ENCODE measurements at regions not wholly inside any gene's neighbourhood (a gene's known extent, or its start where the extent isn't known, plus 50 kb on each side); places are given as distances from the start of the nearest gene placed in this dataset.
A peak's percentile ranks its signal among the peaks of the same experiment; 100 is the strongest.

DNA sequence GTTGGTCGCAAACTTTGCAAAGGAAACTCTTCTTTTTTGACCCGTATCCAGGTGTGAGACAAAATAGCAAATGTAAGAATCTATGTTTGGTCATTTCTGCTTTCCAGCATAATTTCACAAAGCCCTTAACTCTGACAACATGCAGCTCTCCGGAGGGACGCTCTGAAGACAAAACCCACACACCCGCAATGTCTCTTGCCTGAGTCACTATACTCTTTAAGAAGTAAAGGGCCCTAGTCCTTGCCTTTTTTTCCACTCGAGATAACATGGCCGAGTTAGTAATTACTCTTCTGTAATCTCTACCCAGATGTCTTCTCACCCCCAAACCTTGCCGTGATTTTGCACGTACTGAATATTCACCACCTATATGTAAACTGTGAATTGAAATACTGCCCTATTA lies 115.7 kb upstream of the ADAMTS9 start:
- Histone ChIP-seq H3K4me3 (no peak overlapping the region), H3K9me2 (ENCODE audit: insufficient read depth) (peaks cover 9% of the 10 kb centered on the region; the same call in 1 of the 2 replicates), H3K36me3 (ENCODE audit: insufficient read depth) (no peaks in the 10 kb centered on the region), H3K27ac (ENCODE audit: low read depth) (no peak overlapping the region), H3F3A (replicated peaks; ENCODE audit: low read depth) (no peaks in the 10 kb centered on the region), H4K20me1 (replicated peaks; ENCODE audit: insufficient read depth) (no peaks in the 10 kb centered on the region), H3K4me1 (ENCODE audit: insufficient read depth) (no peaks in the 10 kb centered on the region), H2AFZ (peak overlapping the region; percentile 47; the same call in 1 of the 2 replicates), H3K79me2 (replicated peaks; ENCODE audit: insufficient read depth) (no peaks in the 10 kb centered on the region), H3K27me3 (ENCODE audit: insufficient read depth) (no peaks in the 10 kb centered on the region), H3K4me2 (no peak overlapping the region)
- Mint-ChIP-seq H3K27me3 (ENCODE audit: insufficient read depth, low read depth, poor library complexity) (no peaks in the 10 kb centered on the region), H3K27ac (no peak overlapping the region), H3K36me3 (ENCODE audit: low read depth) (no peaks in the 10 kb centered on the region), H3K4me1 (0 out of 3 replicates have a peak, but pooled peaks cover 3% of the 10 kb centered on the region), H3K9me3 (no peaks in the 10 kb centered on the region), H3K4me3 (no peak overlapping the region)
- DNase-seq (ENCODE audit: low spot score) (no peak), ATAC-seq (no peak)
- TF ChIP-seq, protein P1, sequence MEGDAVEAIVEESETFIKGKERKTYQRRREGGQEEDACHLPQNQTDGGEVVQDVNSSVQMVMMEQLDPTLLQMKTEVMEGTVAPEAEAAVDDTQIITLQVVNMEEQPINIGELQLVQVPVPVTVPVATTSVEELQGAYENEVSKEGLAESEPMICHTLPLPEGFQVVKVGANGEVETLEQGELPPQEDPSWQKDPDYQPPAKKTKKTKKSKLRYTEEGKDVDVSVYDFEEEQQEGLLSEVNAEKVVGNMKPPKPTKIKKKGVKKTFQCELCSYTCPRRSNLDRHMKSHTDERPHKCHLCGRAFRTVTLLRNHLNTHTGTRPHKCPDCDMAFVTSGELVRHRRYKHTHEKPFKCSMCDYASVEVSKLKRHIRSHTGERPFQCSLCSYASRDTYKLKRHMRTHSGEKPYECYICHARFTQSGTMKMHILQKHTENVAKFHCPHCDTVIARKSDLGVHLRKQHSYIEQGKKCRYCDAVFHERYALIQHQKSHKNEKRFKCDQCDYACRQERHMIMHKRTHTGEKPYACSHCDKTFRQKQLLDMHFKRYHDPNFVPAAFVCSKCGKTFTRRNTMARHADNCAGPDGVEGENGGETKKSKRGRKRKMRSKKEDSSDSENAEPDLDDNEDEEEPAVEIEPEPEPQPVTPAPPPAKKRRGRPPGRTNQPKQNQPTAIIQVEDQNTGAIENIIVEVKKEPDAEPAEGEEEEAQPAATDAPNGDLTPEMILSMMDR (conservative IDR thresholded peaks at IDR 0.05; ENCODE audit: low read depth in 2 of 2) = no peak
- no peak for TF ChIP-seq STAT1 (IDR thresholded peaks at IDR 0.05; ENCODE audit: unreplicated experiment)
- no peak for TF ChIP-seq ZNF331 (CRISPR knock-in tag; IDR thresholded peaks at IDR 0.05; ENCODE audit: low read depth)
- TF ChIP-seq, protein P2, sequence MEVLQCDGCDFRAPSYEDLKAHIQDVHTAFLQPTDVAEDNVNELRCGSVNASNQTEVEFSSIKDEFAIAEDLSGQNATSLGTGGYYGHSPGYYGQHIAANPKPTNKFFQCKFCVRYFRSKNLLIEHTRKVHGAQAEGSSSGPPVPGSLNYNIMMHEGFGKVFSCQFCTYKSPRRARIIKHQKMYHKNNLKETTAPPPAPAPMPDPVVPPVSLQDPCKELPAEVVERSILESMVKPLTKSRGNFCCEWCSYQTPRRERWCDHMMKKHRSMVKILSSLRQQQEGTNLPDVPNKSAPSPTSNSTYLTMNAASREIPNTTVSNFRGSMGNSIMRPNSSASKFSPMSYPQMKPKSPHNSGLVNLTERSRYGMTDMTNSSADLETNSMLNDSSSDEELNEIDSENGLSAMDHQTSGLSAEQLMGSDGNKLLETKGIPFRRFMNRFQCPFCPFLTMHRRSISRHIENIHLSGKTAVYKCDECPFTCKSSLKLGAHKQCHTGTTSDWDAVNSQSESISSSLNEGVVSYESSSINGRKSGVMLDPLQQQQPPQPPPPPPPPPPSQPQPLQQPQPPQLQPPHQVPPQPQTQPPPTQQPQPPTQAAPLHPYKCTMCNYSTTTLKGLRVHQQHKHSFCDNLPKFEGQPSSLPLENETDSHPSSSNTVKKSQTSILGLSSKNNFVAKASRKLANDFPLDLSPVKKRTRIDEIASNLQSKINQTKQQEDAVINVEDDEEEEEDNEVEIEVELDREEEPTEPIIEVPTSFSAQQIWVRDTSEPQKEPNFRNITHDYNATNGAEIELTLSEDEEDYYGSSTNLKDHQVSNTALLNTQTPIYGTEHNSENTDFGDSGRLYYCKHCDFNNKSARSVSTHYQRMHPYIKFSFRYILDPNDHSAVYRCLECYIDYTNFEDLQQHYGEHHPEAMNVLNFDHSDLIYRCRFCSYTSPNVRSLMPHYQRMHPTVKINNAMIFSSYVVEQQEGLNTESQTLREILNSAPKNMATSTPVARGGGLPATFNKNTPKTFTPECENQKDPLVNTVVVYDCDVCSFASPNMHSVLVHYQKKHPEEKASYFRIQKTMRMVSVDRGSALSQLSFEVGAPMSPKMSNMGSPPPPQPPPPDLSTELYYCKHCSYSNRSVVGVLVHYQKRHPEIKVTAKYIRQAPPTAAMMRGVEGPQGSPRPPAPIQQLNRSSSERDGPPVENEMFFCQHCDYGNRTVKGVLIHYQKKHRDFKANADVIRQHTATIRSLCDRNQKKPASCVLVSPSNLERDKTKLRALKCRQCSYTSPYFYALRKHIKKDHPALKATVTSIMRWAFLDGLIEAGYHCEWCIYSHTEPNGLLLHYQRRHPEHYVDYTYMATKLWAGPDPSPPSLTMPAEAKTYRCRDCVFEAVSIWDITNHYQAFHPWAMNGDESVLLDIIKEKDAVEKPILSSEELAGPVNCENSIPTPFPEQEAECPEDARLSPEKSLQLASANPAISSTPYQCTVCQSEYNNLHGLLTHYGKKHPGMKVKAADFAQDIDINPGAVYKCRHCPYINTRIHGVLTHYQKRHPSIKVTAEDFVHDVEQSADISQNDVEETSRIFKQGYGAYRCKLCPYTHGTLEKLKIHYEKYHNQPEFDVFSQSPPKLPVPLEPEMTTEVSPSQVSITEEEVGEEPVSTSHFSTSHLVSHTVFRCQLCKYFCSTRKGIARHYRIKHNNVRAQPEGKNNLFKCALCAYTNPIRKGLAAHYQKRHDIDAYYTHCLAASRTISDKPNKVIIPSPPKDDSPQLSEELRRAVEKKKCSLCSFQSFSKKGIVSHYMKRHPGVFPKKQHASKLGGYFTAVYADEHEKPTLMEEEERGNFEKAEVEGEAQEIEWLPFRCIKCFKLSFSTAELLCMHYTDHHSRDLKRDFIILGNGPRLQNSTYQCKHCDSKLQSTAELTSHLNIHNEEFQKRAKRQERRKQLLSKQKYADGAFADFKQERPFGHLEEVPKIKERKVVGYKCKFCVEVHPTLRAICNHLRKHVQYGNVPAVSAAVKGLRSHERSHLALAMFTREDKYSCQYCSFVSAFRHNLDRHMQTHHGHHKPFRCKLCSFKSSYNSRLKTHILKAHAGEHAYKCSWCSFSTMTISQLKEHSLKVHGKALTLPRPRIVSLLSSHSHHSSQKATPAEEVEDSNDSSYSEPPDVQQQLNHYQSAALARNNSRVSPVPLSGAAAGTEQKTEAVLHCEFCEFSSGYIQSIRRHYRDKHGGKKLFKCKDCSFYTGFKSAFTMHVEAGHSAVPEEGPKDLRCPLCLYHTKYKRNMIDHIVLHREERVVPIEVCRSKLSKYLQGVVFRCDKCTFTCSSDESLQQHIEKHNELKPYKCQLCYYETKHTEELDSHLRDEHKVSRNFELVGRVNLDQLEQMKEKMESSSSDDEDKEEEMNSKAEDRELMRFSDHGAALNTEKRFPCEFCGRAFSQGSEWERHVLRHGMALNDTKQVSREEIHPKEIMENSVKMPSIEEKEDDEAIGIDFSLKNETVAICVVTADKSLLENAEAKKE (CRISPR knock-in tag; IDR thresholded peaks at IDR 0.05) = no peak
- TF ChIP-seq CREB1 (CRISPR knock-in tag; IDR thresholded peaks at IDR 0.05; ENCODE audit: low read depth) = no peak
- TF ChIP-seq NANOG (IDR thresholded peaks at IDR 0.05; ENCODE audit: borderline replicate concordance) = no peak
- no peak for TF ChIP-seq EZH2 (IDR thresholded peaks at IDR 0.05; ENCODE audit: low read depth, unreplicated experiment)
- TF ChIP-seq, protein P3, sequence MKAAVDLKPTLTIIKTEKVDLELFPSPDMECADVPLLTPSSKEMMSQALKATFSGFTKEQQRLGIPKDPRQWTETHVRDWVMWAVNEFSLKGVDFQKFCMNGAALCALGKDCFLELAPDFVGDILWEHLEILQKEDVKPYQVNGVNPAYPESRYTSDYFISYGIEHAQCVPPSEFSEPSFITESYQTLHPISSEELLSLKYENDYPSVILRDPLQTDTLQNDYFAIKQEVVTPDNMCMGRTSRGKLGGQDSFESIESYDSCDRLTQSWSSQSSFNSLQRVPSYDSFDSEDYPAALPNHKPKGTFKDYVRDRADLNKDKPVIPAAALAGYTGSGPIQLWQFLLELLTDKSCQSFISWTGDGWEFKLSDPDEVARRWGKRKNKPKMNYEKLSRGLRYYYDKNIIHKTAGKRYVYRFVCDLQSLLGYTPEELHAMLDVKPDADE (IDR thresholded peaks at IDR 0.05) = no peak
- no peak for TF ChIP-seq ZNF114 (CRISPR knock-in tag; IDR thresholded peaks at IDR 0.05)
- TF ChIP-seq, protein P4, sequence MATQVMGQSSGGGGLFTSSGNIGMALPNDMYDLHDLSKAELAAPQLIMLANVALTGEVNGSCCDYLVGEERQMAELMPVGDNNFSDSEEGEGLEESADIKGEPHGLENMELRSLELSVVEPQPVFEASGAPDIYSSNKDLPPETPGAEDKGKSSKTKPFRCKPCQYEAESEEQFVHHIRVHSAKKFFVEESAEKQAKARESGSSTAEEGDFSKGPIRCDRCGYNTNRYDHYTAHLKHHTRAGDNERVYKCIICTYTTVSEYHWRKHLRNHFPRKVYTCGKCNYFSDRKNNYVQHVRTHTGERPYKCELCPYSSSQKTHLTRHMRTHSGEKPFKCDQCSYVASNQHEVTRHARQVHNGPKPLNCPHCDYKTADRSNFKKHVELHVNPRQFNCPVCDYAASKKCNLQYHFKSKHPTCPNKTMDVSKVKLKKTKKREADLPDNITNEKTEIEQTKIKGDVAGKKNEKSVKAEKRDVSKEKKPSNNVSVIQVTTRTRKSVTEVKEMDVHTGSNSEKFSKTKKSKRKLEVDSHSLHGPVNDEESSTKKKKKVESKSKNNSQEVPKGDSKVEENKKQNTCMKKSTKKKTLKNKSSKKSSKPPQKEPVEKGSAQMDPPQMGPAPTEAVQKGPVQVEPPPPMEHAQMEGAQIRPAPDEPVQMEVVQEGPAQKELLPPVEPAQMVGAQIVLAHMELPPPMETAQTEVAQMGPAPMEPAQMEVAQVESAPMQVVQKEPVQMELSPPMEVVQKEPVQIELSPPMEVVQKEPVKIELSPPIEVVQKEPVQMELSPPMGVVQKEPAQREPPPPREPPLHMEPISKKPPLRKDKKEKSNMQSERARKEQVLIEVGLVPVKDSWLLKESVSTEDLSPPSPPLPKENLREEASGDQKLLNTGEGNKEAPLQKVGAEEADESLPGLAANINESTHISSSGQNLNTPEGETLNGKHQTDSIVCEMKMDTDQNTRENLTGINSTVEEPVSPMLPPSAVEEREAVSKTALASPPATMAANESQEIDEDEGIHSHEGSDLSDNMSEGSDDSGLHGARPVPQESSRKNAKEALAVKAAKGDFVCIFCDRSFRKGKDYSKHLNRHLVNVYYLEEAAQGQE (IDR thresholded peaks at IDR 0.05; ENCODE audit: unreplicated experiment) = no peak
- TF ChIP-seq POLR2AphosphoS5 (IDR thresholded peaks at IDR 0.05; ENCODE audit: low read depth) = no peak
- TF ChIP-seq EZH2phosphoT487 (IDR thresholded peaks at IDR 0.05; ENCODE audit: unreplicated experiment) = no peak
- no peak for TF ChIP-seq JUNB (IDR thresholded peaks at IDR 0.05; ENCODE audit: unreplicated experiment)
